ENCODE measurements at regions not wholly inside any gene's neighbourhood (a gene's known extent, or its start where the extent isn't known, plus 50 kb on each side); places are given as distances from the start of the nearest gene placed in this dataset.

DNA sequence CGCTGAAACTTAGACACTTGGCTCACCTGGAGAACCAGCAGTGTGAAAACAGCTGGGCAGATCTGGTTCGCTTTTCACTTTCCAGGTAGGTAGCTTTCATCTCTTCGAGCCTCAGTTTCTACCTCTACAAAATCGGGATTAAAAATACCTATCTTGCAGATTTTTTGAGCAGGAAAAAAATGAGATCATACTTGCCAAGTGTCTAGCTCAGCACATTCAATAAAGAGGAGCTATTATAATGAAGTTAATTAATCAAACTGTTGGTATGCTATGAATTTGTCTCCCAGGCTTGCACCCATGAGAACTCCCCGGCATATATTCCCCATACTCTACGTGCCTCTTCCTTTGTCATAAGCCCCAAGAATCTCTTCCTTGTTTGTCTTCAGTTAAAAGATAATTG lies 158.6 kb upstream of the LDB2 start:
- no peaks in the 10 kb centered on the region for H3K27me3 Mint-ChIP-seq
- no peaks in the 10 kb centered on the region for H3K36me3 Mint-ChIP-seq (ENCODE audit: insufficient read depth)
- no peak for DNase-seq (ENCODE audit: low spot score, unreplicated experiment)
- H3K9me3 Mint-ChIP-seq (ENCODE audit: low read depth) = no peaks in the 10 kb centered on the region
- no peaks in the 10 kb centered on the region for H3K4me1 Mint-ChIP-seq (ENCODE audit: low read depth)
- TF ChIP-seq, protein P1, sequence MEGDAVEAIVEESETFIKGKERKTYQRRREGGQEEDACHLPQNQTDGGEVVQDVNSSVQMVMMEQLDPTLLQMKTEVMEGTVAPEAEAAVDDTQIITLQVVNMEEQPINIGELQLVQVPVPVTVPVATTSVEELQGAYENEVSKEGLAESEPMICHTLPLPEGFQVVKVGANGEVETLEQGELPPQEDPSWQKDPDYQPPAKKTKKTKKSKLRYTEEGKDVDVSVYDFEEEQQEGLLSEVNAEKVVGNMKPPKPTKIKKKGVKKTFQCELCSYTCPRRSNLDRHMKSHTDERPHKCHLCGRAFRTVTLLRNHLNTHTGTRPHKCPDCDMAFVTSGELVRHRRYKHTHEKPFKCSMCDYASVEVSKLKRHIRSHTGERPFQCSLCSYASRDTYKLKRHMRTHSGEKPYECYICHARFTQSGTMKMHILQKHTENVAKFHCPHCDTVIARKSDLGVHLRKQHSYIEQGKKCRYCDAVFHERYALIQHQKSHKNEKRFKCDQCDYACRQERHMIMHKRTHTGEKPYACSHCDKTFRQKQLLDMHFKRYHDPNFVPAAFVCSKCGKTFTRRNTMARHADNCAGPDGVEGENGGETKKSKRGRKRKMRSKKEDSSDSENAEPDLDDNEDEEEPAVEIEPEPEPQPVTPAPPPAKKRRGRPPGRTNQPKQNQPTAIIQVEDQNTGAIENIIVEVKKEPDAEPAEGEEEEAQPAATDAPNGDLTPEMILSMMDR (IDR thresholded peaks at IDR 0.05; ENCODE audit: unreplicated experiment) = no peak
- no peak overlapping the region for H3K27ac Mint-ChIP-seq
- no peak overlapping the region for H3K4me3 Mint-ChIP-seq (ENCODE audit: low read depth)

DNA sequence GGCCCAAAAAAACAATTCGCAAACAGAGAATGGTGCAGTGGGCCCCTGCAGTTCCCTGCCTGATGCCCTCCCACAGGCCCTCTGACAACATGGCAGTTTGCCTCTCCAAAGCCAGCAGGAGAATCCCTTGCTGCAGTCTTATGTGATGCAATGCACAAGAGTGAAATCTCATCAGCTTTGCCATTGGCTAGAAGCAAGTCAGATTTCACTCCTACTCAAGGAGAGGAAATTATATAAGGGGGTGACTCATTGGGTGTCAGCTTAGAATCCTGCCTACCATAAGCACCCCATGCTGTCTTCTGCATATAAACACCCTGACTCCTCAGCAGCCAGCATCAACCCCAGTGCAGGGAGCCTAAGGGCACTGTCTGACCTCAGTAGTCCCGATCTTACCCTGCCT lies 157.3 kb upstream of the LDB2 start:
- H3K36me3 Mint-ChIP-seq (ENCODE audit: insufficient read depth) = no peaks in the 10 kb centered on the region
- no peaks in the 10 kb centered on the region for H3K27me3 Mint-ChIP-seq
- H3K4me3 Mint-ChIP-seq (ENCODE audit: low read depth) = no peak overlapping the region
- H3K4me1 Mint-ChIP-seq (ENCODE audit: low read depth) = no peaks in the 10 kb centered on the region
- H3K9me3 Mint-ChIP-seq (ENCODE audit: low read depth) = no peaks in the 10 kb centered on the region
- DNase-seq (ENCODE audit: low spot score, unreplicated experiment) = no peak
- TF ChIP-seq, protein P1 (IDR thresholded peaks at IDR 0.05; ENCODE audit: unreplicated experiment) = no peak
- H3K27ac Mint-ChIP-seq = no peak overlapping the region

DNA sequence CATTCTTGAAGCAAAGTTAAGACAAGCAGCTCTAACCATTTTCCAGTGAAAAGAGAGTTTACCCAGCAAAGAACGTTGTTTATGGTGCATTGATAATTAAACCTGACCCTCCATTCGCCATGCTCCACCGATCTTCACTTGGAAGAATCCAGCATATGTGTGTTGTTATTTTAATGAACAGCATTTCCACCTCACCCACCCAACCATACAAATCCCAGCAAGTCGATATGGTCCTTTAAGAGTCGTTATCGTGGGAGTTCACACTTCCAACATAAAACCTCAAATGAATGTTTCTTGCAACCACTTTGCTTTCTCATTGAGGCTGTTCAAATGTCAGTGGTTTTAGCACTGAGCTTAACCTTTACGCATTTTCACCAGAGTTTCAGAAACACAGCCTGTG lies 147.4 kb upstream of the LDB2 start:
- Mint-ChIP-seq H3K9me3 (ENCODE audit: low read depth) (peaks cover 2% of the 10 kb centered on the region), H3K4me1 (ENCODE audit: low read depth) (no peaks in the 10 kb centered on the region), H3K27ac (no peak overlapping the region), H3K27me3 (no peaks in the 10 kb centered on the region), H3K4me3 (ENCODE audit: low read depth) (no peak overlapping the region), H3K36me3 (ENCODE audit: insufficient read depth) (no peaks in the 10 kb centered on the region)
- no peak for DNase-seq (ENCODE audit: low spot score, unreplicated experiment)
- TF ChIP-seq, protein P1 (IDR thresholded peaks at IDR 0.05; ENCODE audit: unreplicated experiment) = no peak

DNA sequence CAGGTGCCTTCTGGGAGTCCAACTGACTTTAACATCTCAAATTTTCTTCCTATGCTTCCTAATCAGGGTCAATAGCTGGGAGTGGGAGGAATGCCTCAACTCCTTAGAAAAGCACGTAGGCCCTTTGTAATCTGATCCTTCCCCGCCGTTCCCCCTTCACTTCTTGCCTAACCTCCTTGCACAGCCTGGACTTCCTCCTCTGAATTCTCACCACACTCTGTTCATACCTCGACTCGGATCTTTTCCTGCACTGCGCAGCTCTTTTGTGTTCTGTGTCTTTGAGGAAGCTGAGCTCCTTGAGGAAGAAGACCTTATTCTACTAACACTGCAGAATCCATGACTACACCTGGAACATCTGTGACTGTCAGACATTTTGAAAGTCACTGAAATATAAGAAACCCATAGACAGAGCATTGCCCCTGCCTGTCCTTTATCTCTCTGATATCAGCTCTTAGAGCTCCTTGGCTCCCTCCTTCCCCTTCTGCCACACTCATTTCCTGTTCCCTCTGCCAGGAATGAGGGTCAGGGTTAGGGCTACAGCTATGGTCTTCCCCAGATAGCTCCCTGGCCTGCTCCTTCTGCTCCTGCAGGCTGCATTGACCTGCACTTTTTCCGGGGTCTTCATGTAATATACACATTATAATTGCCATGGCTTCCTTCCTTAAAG lies 140.2 kb upstream of the LDB2 start:
- Mint-ChIP-seq H3K4me1 (ENCODE audit: low read depth) (no peaks in the 10 kb centered on the region), H3K27me3 (no peaks in the 10 kb centered on the region), H3K36me3 (ENCODE audit: insufficient read depth) (no peaks in the 10 kb centered on the region), H3K27ac (peak overlapping the region; percentile 23), H3K9me3 (ENCODE audit: low read depth) (no peaks in the 10 kb centered on the region), H3K4me3 (ENCODE audit: low read depth) (no peak overlapping the region)
- TF ChIP-seq, protein P1 (IDR thresholded peaks at IDR 0.05; ENCODE audit: unreplicated experiment) = no peak
- DNase-seq (ENCODE audit: low spot score, unreplicated experiment) = no peak

DNA sequence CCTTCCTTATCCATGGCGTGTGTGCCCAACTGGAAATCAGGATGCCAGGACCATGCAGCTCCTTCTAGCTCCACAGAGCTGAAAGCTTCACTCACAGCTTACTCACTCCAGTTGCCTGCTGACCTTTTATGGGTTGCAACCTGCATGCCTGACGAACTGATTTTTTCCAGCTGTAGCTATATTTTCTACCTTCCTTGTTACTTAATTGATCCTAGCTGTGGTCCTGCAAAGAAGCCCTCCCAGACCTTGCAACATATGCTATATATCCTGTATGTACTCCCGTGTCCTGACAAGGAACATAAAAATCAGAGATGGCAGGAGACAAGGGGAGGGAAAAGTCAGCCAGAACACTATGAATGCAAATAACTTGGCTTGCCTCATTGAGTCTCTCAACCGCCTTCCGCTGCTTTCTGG lies 135.3 kb upstream of the LDB2 start:
- H3K9me3 Mint-ChIP-seq (ENCODE audit: low read depth) = no peaks in the 10 kb centered on the region
- DNase-seq (ENCODE audit: low spot score, unreplicated experiment) = no peak
- TF ChIP-seq, protein P1 (IDR thresholded peaks at IDR 0.05; ENCODE audit: unreplicated experiment) = no peak
- no peaks in the 10 kb centered on the region for H3K4me1 Mint-ChIP-seq (ENCODE audit: low read depth)
- H3K27me3 Mint-ChIP-seq = no peaks in the 10 kb centered on the region
- no peak overlapping the region for H3K27ac Mint-ChIP-seq
- H3K4me3 Mint-ChIP-seq (ENCODE audit: low read depth) = no peak overlapping the region
- H3K36me3 Mint-ChIP-seq (ENCODE audit: insufficient read depth) = no peaks in the 10 kb centered on the region

Measured in progenitor cell of endocrine pancreas (in vitro differentiated cells).